ENCODE measurements at regions not wholly inside any gene's neighbourhood (a gene's known extent, or its start where the extent isn't known, plus 50 kb on each side); places are given as distances from the start of the nearest gene placed in this dataset.
"Not testable (repeated sequence)": the region's sequence is repeated elsewhere in the genome, so short reads cannot be mapped to it uniquely, and the experiment has no call there.

- DNase-seq (ENCODE audit: low read depth in 2 of 2) = no peak
Observed at GRCh38 chr2:146720170-146720569, 1124.7 kb upstream of the ACVR2A start.

DNA sequence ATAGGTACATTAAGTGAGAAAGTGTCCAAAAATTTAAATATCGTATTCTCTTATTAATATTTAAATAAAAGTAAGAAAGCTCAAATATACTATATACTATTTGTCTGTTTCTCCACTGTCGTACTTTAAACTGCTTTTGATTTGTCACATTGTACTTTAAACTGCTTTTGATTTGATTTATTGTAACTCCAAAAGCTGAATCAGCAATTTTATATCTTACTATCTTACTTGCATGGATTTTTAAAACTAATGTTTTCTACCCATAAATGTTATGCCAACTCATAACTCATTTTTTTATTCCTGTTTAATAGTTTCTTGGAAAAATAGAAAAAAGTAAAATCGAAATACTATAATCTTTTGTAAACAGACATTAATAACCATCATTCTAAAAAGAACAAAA, 1128.2 kb upstream of the ACVR2A start:
- no peak for DNase-seq (ENCODE audit: low read depth in 2 of 2)

DNA sequence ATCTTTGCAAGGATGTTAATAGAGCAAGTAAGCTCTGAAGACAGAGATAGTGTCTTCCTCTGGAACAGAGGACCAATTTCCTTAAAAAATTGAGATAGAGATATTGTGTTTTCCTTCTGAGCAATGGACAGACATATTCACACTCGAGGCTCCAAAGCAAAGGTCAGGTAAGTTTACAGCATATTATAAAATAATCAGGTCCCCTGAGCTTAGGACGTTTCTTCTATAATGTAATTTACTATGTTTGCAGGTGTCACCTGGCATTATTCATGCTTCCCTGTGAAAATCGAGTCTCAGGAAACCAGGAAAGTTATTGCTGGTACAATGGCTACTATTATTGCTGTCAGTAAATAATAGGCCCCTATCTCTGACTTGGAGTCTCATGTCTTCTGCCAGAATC, 1135.8 kb upstream of the ACVR2A start:
- no peak for DNase-seq (ENCODE audit: low read depth in 2 of 2)

GRCh38 chr2:146701183-146701582, 1143.6 kb upstream of the ACVR2A start:
- DNase-seq (ENCODE audit: low read depth in 2 of 2) = no peak

GRCh38 chr2:146697307-146697706, 1147.5 kb upstream of the ACVR2A start:
- no peak for DNase-seq (ENCODE audit: low read depth in 2 of 2)

- not testable (repeated sequence) for DNase-seq (ENCODE audit: low read depth in 2 of 2)
Observed at GRCh38 chr2:146696787-146697186, 1148.0 kb upstream of the ACVR2A start.

DNA sequence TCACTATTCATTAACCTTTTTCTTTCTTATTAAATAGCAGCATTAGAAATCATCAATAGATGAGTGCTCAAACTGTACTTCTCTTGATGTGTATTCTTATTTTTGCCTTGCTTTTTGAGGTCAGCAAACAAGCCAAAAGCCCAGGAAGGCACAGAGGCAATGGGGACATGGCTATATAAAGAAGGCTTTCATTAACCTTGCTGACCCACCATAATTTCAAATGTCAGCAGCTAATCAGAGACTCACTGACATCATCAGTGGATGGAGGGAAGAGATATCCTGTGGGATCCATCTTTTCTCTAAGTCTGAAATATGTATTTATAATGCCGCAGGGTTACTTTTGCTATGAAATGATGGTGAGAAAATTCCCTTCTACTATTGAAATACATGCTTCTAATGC, 1162.8 kb upstream of the ACVR2A start:
- no peak for DNase-seq (ENCODE audit: low read depth in 2 of 2)

DNA sequence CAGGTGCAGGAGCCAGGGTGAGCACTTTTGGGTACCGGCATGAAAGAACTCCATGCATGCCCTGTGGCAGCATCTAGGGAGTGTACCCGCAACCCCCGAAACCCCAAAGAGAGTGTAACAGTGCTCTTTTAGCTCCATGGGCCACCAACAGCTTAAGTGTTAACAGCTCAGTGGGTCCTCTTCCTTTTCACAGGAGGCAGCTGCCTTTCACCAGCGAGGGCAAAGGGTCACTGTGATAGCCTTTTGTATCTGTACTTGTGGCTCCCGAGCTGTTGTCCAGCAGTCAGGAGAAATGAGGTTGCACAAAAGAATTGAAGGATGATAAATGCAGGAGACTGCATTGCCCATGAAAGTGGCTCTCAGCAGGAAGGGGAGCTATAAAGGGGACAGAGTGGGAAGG, 1166.3 kb upstream of the ACVR2A start:
- DNase-seq (ENCODE audit: low read depth in 2 of 2) = no peak

- no peak for DNase-seq (ENCODE audit: low read depth in 2 of 2)
Observed at GRCh38 chr2:146677280-146677679, 1167.5 kb upstream of the ACVR2A start.

- DNase-seq (ENCODE audit: low read depth in 2 of 2) = no peak
Observed at GRCh38 chr2:146669735-146670134, 1175.1 kb upstream of the ACVR2A start.

DNA sequence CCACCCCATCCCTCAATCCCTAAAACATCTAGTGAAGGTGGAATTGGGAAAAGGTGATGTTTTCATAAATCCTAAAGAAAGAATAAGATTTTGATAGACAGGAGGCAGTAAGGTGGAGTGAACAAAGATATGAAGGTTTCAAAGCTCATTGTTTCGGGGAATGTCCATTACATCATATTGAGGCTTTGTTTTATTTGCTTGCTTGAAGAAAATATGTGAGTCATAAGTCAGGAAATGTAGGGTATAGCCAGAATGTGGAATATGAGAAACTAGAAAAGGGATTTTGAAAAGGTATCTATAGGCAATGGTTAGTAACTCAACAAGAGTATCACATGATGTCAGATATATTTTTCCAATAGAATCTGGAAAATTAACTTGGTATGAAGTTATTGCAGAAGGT, 1178.5 kb upstream of the ACVR2A start:
- peak in 1 of 2 donors; percentile 49 for DNase-seq (ENCODE audit: low read depth in 2 of 2)

GRCh38 chr2:146665800-146666199, 1179.0 kb upstream of the ACVR2A start:
- DNase-seq (ENCODE audit: low read depth in 2 of 2) = no peak

- DNase-seq (ENCODE audit: low read depth in 2 of 2) = peak; percentile 10 to 37
Observed at GRCh38 chr2:146661473-146662096, 1183.2 kb upstream of the ACVR2A start.

DNA sequence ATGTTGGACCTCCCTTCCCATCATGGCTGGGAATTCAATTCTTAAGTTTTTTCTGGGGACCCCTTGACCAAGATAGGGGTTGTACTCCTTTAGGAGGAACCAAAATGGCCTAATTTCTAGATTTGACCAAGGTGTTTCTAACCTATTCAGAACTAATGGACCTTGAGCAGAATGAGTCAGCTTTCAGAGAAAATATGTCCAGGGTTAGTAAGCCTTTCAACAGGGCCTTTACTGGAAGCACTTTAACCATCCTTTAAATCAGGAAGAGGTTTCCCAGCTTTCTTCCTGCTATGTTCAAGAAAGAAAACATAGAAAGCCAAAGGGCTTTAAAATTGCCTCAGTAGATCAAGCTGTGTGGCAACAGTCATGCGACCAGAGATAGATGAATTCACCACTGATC, 1184.9 kb upstream of the ACVR2A start:
- DNase-seq (ENCODE audit: low read depth in 2 of 2) = no peak

GRCh38 chr2:146652311-146652710, 1192.5 kb upstream of the ACVR2A start:
- no peak for DNase-seq (ENCODE audit: low read depth in 2 of 2)

GRCh38 chr2:146651361-146651760, 1193.5 kb upstream of the ACVR2A start:
- no peak for DNase-seq (ENCODE audit: low read depth in 2 of 2)

DNA sequence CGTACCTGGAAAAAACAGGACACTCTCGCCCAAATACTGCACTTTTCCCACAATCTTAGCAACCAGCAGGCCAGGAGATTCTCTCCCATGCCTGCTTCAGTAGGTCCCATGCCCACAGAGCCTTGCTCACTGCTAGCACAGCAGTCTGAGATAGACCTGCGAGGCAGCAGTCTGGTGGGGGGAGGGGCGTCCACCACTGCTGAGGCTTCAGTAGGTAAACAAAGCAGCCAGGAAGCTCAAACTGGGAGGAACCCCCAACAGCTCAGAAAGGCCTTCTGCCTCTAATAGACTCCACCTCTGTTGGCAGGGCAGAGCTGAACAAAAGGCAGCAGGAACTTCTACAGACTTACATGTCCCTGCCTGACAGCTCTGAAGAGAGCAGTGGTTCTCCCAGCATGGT, 1202.8 kb upstream of the ACVR2A start:
- no peak for DNase-seq (ENCODE audit: low read depth in 2 of 2)

GRCh38 chr2:146634230-146635097, 1210.4 kb upstream of the ACVR2A start:
- no peak for DNase-seq (ENCODE audit: low read depth in 2 of 2)

DNA sequence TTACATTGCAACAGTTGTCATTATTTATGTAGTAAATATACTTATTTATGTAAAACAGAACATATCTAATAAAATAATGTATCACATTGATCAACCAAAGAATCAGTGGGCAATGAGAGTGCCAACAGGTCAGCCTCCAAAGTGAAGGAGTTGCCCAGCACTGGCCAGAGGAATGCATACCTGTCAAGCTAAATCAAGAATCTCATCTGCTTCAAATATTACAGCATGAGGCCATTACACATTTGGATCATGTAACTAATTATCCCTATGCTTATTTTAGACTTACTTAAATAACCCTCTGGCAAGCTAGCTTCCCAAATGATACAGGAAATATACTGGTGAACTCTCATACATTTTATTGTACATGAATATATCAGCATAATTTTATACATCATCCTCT, 1211.7 kb upstream of the ACVR2A start:
- no peak for DNase-seq (ENCODE audit: low read depth in 2 of 2)

DNA sequence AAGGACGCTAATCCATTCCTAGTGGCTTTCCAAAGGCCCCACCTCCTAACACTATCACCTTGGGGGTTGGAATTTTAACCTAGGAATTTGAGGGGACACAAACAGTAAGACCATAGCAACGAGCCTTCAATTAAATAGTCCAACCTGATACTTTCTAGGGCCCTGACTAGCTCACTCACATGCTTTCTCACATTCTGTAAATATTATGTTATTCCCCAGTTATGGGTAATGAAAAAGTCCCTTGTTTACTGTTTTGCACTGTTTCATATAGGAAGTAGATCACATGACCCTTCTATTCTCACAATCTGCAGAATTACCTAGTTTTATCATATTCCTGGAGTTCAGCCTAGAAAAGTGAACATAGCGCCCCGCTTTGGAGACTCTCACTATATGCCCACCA, 1212.1 kb upstream of the ACVR2A start:
- DNase-seq (ENCODE audit: low read depth in 2 of 2) = no peak

DNA sequence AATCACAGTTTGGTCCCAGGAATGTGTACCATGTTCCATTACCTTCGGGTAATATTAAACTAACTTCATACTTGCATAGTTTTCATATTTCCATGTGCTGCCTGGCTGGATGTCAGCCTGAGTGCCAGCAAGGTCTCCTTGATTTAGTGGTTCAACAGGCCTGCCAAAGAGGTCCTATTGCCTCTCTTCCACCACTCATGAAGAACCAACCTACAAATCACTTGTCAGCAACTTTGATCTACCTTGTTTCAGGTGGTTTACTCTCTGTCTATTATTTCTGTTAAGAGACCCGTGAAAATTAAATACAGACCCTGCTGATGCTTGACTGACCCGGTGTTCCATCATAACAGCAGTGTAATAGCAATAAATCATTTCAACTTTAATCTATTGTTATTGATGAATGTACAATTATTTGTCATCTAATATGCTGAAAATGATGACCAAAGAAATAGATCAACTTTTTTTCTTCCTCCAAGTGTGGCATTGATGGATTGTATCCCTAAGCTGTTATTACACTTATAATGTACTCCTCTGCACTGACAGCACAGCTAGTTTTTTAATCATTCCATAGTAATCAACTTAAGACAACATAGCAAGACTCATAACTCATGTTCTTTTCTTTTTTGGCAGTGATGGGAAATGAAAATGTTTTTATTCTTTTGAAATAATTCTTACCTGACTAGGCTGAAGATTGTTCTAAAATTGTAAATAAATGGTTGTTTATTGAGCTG, 1220.2 kb upstream of the ACVR2A start:
- DNase-seq (ENCODE audit: low read depth in 2 of 2) = no peak

GRCh38 chr2:146623771-146624170, 1221.1 kb upstream of the ACVR2A start:
- no peak for DNase-seq (ENCODE audit: low read depth in 2 of 2)

GRCh38 chr2:146621656-146622055, 1223.2 kb upstream of the ACVR2A start:
- DNase-seq (ENCODE audit: low read depth in 2 of 2) = no peak

Data from dermis microvascular lymphatic vessel endothelial cell (primary cell).